CD4-positive, alpha-beta T cell (primary cell): ENCODE measurements at regions not wholly inside any gene's neighbourhood (a gene's known extent, or its start where the extent isn't known, plus 50 kb on each side); places are given as distances from the start of the nearest gene placed in this dataset.

Experiments used
- ATAC-seq: fragments of 200-7000 bp; cut with Tn5 transposase; one replicate; pipeline ENCODE4 v1.10.0; 2022; ENCODE audit warnings: mild to moderate bottlenecking; ENCODE audit not compliant: poor library complexity
- CTCF ChIA-PET: fragments of 350-600 bp; sonication (Branson Sonifier 250); formaldehyde crosslinking; loops from one replicate; lab custom pipeline; 2021; ENCODE audit warnings: antibody characterized with exemption, inconsistent platforms; lab: Charles Lee
- POLR2A ChIA-PET: fragments of 350-600 bp; sonication (Branson Sonifier 250); formaldehyde crosslinking; loops from one replicate; lab custom pipeline; 2021; ENCODE audit warnings: antibody characterized with exemption, inconsistent platforms; lab: Charles Lee
- DNase-seq, 14 experiments: peaks; one replicate each; pipeline ENCODE4 v3.0.0-alpha.2; 2013 to 2020; ENCODE audit warnings: mixed read lengths in 2 of 14
- H3K27ac ChIP-seq, 2 donors: one replicate each; pipeline versions ENCODE4 v1.5.1 to v1.7.0; 2013; ENCODE audit warnings: low read length in 2 of 2, low read depth in 1 of 2, mild to moderate bottlenecking in 1 of 2
- H3K27me3 ChIP-seq, 2 experiments: 1 replicate in 1 of 2; 2 replicates in 1 of 2; pipeline versions ENCODE4 v1.6.1 to v1.7.0; 2013; ENCODE audit warnings: low read length in 2 of 2, control low read depth in 1 of 2, mild to moderate bottlenecking in 1 of 2, moderate library complexity in 1 of 2; ENCODE audit not compliant: insufficient read depth in 2 of 2, control insufficient read depth in 1 of 2
- H3K36me3 ChIP-seq: one replicate; pipeline ENCODE4 v1.6.1; 2013; ENCODE audit warnings: low read length, control low read depth; ENCODE audit not compliant: insufficient read depth
- H3K4me1 ChIP-seq: one replicate; pipeline ENCODE4 v1.6.1; 2013; ENCODE audit warnings: low read length, control low read depth; ENCODE audit not compliant: insufficient read depth
- H3K4me3 ChIP-seq: one replicate; pipeline ENCODE4 v1.5.1; 2013; ENCODE audit warnings: mild to moderate bottlenecking, low read length, moderate library complexity
- H3K9me3 ChIP-seq, 2 experiments: 1 replicate in 1 of 2; 2 replicates in 1 of 2; pipeline versions ENCODE4 v1.6.1 to v1.7.0; 2013; ENCODE audit warnings: low read length in 2 of 2, mild to moderate bottlenecking in 2 of 2, control low read depth in 1 of 2, moderate library complexity in 1 of 2; ENCODE audit not compliant: control insufficient read depth in 1 of 2, insufficient read depth in 1 of 2
- H3K27ac Mint-ChIP-seq: one replicate; pipeline ENCODE4 v1.8.0; 2020; ENCODE audit warnings: mixed read lengths
- H3K27me3 Mint-ChIP-seq: one replicate; pipeline ENCODE4 v1.8.0; 2021; ENCODE audit warnings: mixed read lengths
- H3K36me3 Mint-ChIP-seq: one replicate; pipeline ENCODE4 v1.8.0; 2021; ENCODE audit warnings: low read depth, mixed read lengths
- H3K4me1 Mint-ChIP-seq: one replicate; pipeline ENCODE4 v1.8.0; 2021; ENCODE audit warnings: low read depth, mixed read lengths
- H3K4me3 Mint-ChIP-seq: one replicate; pipeline ENCODE4 v1.8.0; 2020; ENCODE audit warnings: mild to moderate bottlenecking, mixed read lengths
- H3K9me3 Mint-ChIP-seq: one replicate; pipeline ENCODE4 v1.8.0; 2020; ENCODE audit warnings: mixed read lengths
- intact Hi-C, 2 experiments: fragments of 100-400 bp; cut with DNase I in 1 of 2; cut with micrococcal nuclease in 1 of 2; formaldehyde crosslinking; loops; one replicate each; pipeline versions ENCODE4 v1.15.1 to v1.9.0; 2023 to 2025; cut with DNase I, micrococcal nuclease
- TF ChIP-seq, protein P1 (sequence below): fragments of 200-600 bp; IDR thresholded peaks from one replicate; pipeline ENCODE4 v1.8.0; 2022; ENCODE audit warnings: antibody characterized with exemption, mild to moderate bottlenecking

DNA sequence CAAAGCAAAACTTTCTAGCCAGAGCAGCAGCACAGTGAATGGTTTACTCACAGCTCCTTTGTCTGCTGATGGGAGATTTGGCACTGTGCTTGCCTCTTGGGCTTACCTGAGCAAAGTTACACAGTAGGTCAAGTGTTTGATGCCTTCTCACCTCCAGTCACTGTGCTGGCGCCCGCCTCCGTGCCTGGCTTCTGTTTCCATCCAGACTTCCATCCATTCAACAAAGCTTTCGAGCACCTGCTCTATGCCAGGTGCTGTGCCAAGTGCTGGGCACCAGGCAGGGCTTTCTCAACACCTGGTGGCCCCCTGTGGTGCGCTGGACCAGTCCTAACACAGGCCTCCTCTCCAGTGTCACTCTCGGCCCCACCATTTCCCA, 199.2 kb upstream of the EEA1 start:
- no peaks in the 10 kb centered on the region for H3K27me3 Mint-ChIP-seq
- ChIA-PET CTCF (no interaction called here), POLR2A (no interaction called here)
- H3K9me3 Mint-ChIP-seq = no peaks in the 10 kb centered on the region
- no peak overlapping the region for H3K27ac Mint-ChIP-seq
- Histone ChIP-seq H3K4me1 (no peaks in the 10 kb centered on the region), H3K27me3 (no peaks in the 10 kb centered on the region), H3K9me3 (no peaks in the 10 kb centered on the region), H3K27ac (no peak overlapping the region), H3K36me3 (no peaks in the 10 kb centered on the region), H3K4me3 (no peak overlapping the region)
- no peaks in the 10 kb centered on the region for H3K36me3 Mint-ChIP-seq
- no peak for DNase-seq
- H3K4me1 Mint-ChIP-seq = no peaks in the 10 kb centered on the region
- no peak for ATAC-seq
- intact Hi-C loops = no loop called here
- TF ChIP-seq, protein P1, sequence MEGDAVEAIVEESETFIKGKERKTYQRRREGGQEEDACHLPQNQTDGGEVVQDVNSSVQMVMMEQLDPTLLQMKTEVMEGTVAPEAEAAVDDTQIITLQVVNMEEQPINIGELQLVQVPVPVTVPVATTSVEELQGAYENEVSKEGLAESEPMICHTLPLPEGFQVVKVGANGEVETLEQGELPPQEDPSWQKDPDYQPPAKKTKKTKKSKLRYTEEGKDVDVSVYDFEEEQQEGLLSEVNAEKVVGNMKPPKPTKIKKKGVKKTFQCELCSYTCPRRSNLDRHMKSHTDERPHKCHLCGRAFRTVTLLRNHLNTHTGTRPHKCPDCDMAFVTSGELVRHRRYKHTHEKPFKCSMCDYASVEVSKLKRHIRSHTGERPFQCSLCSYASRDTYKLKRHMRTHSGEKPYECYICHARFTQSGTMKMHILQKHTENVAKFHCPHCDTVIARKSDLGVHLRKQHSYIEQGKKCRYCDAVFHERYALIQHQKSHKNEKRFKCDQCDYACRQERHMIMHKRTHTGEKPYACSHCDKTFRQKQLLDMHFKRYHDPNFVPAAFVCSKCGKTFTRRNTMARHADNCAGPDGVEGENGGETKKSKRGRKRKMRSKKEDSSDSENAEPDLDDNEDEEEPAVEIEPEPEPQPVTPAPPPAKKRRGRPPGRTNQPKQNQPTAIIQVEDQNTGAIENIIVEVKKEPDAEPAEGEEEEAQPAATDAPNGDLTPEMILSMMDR = no peak
- H3K4me3 Mint-ChIP-seq = no peak overlapping the region

DNA sequence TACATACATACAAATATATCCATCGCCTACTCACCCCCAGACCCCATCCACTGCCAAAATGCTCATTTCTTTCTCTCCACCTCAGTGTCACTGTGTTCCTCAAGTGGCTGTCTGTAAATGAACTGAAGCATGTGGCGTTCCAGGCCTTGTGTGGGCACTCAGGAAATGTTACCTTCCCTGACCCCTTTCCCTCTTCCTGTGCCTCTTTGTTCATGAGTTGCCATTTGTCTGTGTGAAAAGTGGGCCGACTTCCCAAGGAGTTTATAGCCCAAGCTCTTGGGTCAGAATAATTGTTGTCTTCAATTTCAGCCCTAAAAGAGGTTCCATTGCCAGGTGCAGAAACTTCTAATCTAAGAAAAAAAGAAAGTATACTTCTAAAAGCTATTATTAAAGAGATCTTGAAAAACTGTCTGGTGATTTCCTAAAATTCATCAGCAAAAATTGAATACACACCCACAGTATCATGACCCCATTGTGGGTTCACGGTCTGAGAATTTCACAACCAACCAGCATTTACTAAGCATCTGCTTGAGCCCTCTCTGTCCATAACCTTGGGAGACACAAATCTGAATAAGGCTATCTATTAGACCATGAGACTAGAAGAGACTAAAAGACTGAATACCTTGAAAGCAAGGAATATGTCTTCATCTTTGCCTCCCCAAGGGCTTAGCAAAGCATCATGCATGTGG, 201.4 kb upstream of the EEA1 start:
- no peak for ATAC-seq
- H3K4me1 ChIP-seq = no peaks in the 10 kb centered on the region

DNA sequence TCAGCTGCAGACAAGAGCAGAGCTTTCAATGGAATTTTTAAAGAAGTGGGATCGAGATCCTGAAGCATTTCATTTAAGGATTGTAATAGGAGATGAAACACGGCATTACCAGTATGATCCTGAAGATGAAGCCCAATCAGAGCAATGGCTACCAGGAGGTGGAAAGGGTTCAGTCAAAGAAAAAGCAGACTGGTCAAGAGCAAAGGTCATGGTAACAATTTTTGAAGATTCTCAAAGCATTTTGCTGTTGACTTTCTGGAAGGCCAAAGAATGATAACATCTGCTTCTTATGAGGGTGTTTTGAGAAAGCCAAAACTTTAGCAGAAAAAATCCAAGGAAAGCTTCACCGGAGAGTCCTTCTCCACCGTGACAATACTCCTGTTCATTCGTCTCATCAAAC, 204.3 kb upstream of the EEA1 start:
- POLR2A ChIA-PET = no interaction called here
- Mint-ChIP-seq H3K9me3 (no peaks in the 10 kb centered on the region), H3K4me1 (peaks cover 16% of the 10 kb centered on the region), H3K27me3 (no peaks in the 10 kb centered on the region), H3K36me3 (no peaks in the 10 kb centered on the region), H3K27ac (no peak overlapping the region), H3K4me3 (no peak overlapping the region)
- CTCF ChIA-PET = no interaction called here
- intact Hi-C loops = no loop called here
- Histone ChIP-seq H3K36me3 (no peaks in the 10 kb centered on the region), H3K4me1 (no peaks in the 10 kb centered on the region), H3K27me3 (no peaks in the 10 kb centered on the region), H3K4me3 (no peak overlapping the region), H3K9me3 (no peaks in the 10 kb centered on the region), H3K27ac (no peak overlapping the region)
- no peak for DNase-seq
- TF ChIP-seq, protein P1 = no peak
- ATAC-seq = no peak

More for the DNA sequence above, 201.4 kb upstream of the EEA1 start:
- TF ChIP-seq, protein P1 = no peak
- Mint-ChIP-seq H3K27ac (no peak overlapping the region), H3K9me3 (no peaks in the 10 kb centered on the region), H3K36me3 (no peaks in the 10 kb centered on the region), H3K27me3 (no peaks in the 10 kb centered on the region), H3K4me1 (peaks cover 10% of the 10 kb centered on the region), H3K4me3 (no peak overlapping the region)
- Histone ChIP-seq H3K27me3 (no peaks in the 10 kb centered on the region), H3K27ac (no peak overlapping the region), H3K4me3 (no peak overlapping the region), H3K9me3 (no peaks in the 10 kb centered on the region), H3K36me3 (no peaks in the 10 kb centered on the region)
- DNase-seq = no peak
- POLR2A ChIA-PET = no interaction called here
- CTCF ChIA-PET = no interaction called here
- intact Hi-C loops = no loop called here
